GM21423 (cell line): ENCODE measurements at regions not wholly inside any gene's neighbourhood (a gene's known extent, or its start where the extent isn't known, plus 50 kb on each side); places are given as distances from the start of the nearest gene placed in this dataset.
"Not testable (repeated sequence)": the region's sequence is repeated elsewhere in the genome, so short reads cannot be mapped to it uniquely, and the experiment has no call there.

Experiments
- ATAC-seq: cut with Tn5 transposase; IDR thresholded peaks from one replicate; pipeline ENCODE4 v1.9.1; 2021; ENCODE audit warnings: mild to moderate bottlenecking, moderate library complexity; ENCODE audit not compliant: unreplicated experiment

- ATAC-seq, result not testable (repeated sequence)
Observed at GRCh38 chr7:149930374-149931068, 56.8 kb downstream of the ATP6V0E2 start.

GRCh38 chr7:149933776-149934175, 60.0 kb downstream of the ATP6V0E2 start:
- not testable (repeated sequence) for ATAC-seq

GRCh38 chr7:149947346-149947745, 73.6 kb downstream of the ATP6V0E2 start:
- not testable (repeated sequence) for ATAC-seq

GRCh38 chr7:149948444-149948843, 74.7 kb downstream of the ATP6V0E2 start:
- not testable (repeated sequence) for ATAC-seq

GRCh38 chr7:149949863-149950577, 76.3 kb downstream of the ATP6V0E2 start:
- not testable (repeated sequence) for ATAC-seq

GRCh38 chr7:149950578-149950924, 76.8 kb downstream of the ATP6V0E2 start:
- not testable (repeated sequence) for ATAC-seq

- ATAC-seq, result not testable (repeated sequence)
Observed at GRCh38 chr7:149951579-149951978, 77.8 kb downstream of the ATP6V0E2 start.

- not testable (repeated sequence) for ATAC-seq
Observed at GRCh38 chr7:149958880-149959279, 85.1 kb downstream of the ATP6V0E2 start.

GRCh38 chr7:149960863-149961262, 87.1 kb downstream of the ATP6V0E2 start:
- ATAC-seq, result not testable (repeated sequence)

- not testable (repeated sequence) for ATAC-seq
Observed at GRCh38 chr7:149961878-149962277, 88.1 kb downstream of the ATP6V0E2 start.

GRCh38 chr7:149962685-149963319, 89.0 kb downstream of the ATP6V0E2 start:
- ATAC-seq, result not testable (repeated sequence)

- not testable (repeated sequence) for ATAC-seq
Observed at GRCh38 chr7:149963985-149964384, 90.2 kb downstream of the ATP6V0E2 start.

GRCh38 chr7:149966444-149966843, 92.7 kb downstream of the ATP6V0E2 start:
- ATAC-seq, result not testable (repeated sequence)

- ATAC-seq, result not testable (repeated sequence)
Observed at GRCh38 chr7:149972977-149973376, 99.2 kb downstream of the ATP6V0E2 start.

- ATAC-seq, result not testable (repeated sequence)
Observed at GRCh38 chr7:149973681-149974080, 99.9 kb downstream of the ATP6V0E2 start.

- ATAC-seq, result not testable (repeated sequence)
Observed at GRCh38 chr7:149975608-149976007, 101.8 kb downstream of the ATP6V0E2 start.

- not testable (repeated sequence) for ATAC-seq
Observed at GRCh38 chr7:149978537-149978936, 104.8 kb downstream of the ATP6V0E2 start.

GRCh38 chr7:149978944-149979343, 105.2 kb downstream of the ATP6V0E2 start:
- ATAC-seq, result not testable (repeated sequence)

- not testable (repeated sequence) for ATAC-seq
Observed at GRCh38 chr7:149982537-149983112, 108.9 kb downstream of the ATP6V0E2 start.

GRCh38 chr7:149986866-149987265, 113.1 kb downstream of the ATP6V0E2 start:
- ATAC-seq, result not testable (repeated sequence)

- not testable (repeated sequence) for ATAC-seq
Observed at GRCh38 chr7:149991652-149992302, 118.0 kb downstream of the ATP6V0E2 start.
